GM12878 (cell line): ENCODE measurements at regions not wholly inside any gene's neighbourhood (a gene's known extent, or its start where the extent isn't known, plus 50 kb on each side); places are given as distances from the start of the nearest gene placed in this dataset.

Experiments
- CTCF ChIP-seq, 3 experiments: IDR thresholded peaks in 2 of 3; conservative IDR thresholded peaks in 1 of 3; 2 replicates each; pipeline ENCODE4 v1.5.1; 2011; ENCODE audit warnings: low read depth in 3 of 3, low read length in 3 of 3, mild to moderate bottlenecking in 3 of 3, control low read depth in 2 of 3, moderate library complexity in 2 of 3, inconsistent platforms in 1 of 3, mixed read lengths in 1 of 3; ENCODE audit not compliant: control insufficient read depth in 2 of 3, insufficient read depth in 1 of 3; ENCODE audit errors: extremely low read depth in 1 of 3
- EGR1 ChIP-seq, 2 experiments: IDR thresholded peaks; 1 replicate in 1 of 2; 2 replicates in 1 of 2; pipeline ENCODE4 v1.6.1; 2011 to 2012; ENCODE audit warnings: low read depth in 2 of 2, low read length in 2 of 2, borderline replicate concordance in 1 of 2, mild to moderate bottlenecking in 1 of 2, moderate library complexity in 1 of 2
- GATAD2B ChIP-seq: fragments of 450-650 bp; conservative IDR thresholded peaks from 2 replicates; pipeline ENCODE4 v1.6.1; 2017; ENCODE audit warnings: low read depth, mild to moderate bottlenecking, moderate library complexity
- MAX ChIP-seq: IDR thresholded peaks from 2 replicates; pipeline ENCODE4 v1.6.1; 2012; ENCODE audit warnings: low read depth, low read length, improper control_type of control experiment
- NFIC ChIP-seq: IDR thresholded peaks from 2 replicates; pipeline ENCODE4 v1.6.1; 2012; ENCODE audit warnings: low read depth, mild to moderate bottlenecking, inconsistent platforms, low read length, moderate library complexity
- RAD21 ChIP-seq: IDR thresholded peaks from 2 replicates; pipeline ENCODE4 v1.6.1; 2011; ENCODE audit warnings: mild to moderate bottlenecking, low read depth, low read length, moderate library complexity; ENCODE audit not compliant: insufficient read depth
- RBBP5 ChIP-seq: fragments of 200-600 bp; sonication (generic); conservative IDR thresholded peaks from 2 replicates; pipeline ENCODE4 v1.6.1; 2016
- TARDBP ChIP-seq: IDR thresholded peaks from 2 replicates; pipeline ENCODE4 v1.6.1; 2016; ENCODE audit warnings: borderline replicate concordance

- no peak for TF ChIP-seq NFIC
- no peak for TF ChIP-seq RAD21
- no peak for TF ChIP-seq CTCF (IDR thresholded peaks at IDR 0.05 in 2 of 3, conservative IDR thresholded peaks at IDR 0.05 in 1 of 3; ENCODE audit: control insufficient read depth in 2 of 3, extremely low read depth in 1 of 3, insufficient read depth in 1 of 3, low read depth in 3 of 3, low read length in 3 of 3)
- TF ChIP-seq TARDBP = no peak
- TF ChIP-seq GATAD2B = no peak
- no peak for TF ChIP-seq MAX
- TF ChIP-seq RBBP5 = no peak
- TF ChIP-seq EGR1 (IDR thresholded peaks at IDR 0.05; ENCODE audit: borderline replicate concordance in 1 of 2, low read depth in 2 of 2, low read length in 2 of 2) = no peak
Measured at GRCh38 chr3:164377466-164377865, 700.8 kb downstream of the SI start.
